K562 (cell line): ENCODE measurements at regions not wholly inside any gene's neighbourhood (a gene's known extent, or its start where the extent isn't known, plus 50 kb on each side); places are given as distances from the start of the nearest gene placed in this dataset.

Experiments
- CSDE1 ChIP-seq, 2 experiments: fragments of 450-650 bp; IDR thresholded peaks; 2 replicates each; pipeline ENCODE4 v1.6.1; 2016; ENCODE audit warnings: mild to moderate bottlenecking in 1 of 2
- ETV6 ChIP-seq, 3 experiments: fragments of 150-350 bp in 1 of 3; sonication (generic) in 1 of 3; formaldehyde crosslinking in 1 of 3; IDR thresholded peaks; 2 replicates each; pipeline versions ENCODE4 v1.6.1 to v1.8.0; 2014 to 2022; ENCODE audit warnings: borderline replicate concordance in 2 of 3, low read depth in 2 of 3, antibody characterized with exemption in 1 of 3, low read length in 1 of 3, mild to moderate bottlenecking in 1 of 3, missing genetic modification reagents in 1 of 3
- MAFK ChIP-seq: IDR thresholded peaks from 2 replicates; pipeline ENCODE4 v1.6.1; 2011; ENCODE audit warnings: low read length, improper control_type of control experiment
- MYC ChIP-seq, 2 experiments: fragments of 250-450 bp in 1 of 2; sonication (Bioruptor Pico) in 1 of 2; IDR thresholded peaks; 2 replicates each; pipeline versions ENCODE4 v1.5.1 to v1.6.1; 2012 to 2021; ENCODE audit warnings: low read depth in 2 of 2, borderline replicate concordance in 1 of 2, improper control_type of control experiment in 1 of 2, low read length in 1 of 2, mild to moderate bottlenecking in 1 of 2, moderate library complexity in 1 of 2
- NFE2L1 ChIP-seq: fragments of 450-650 bp; IDR thresholded peaks from 2 replicates; pipeline ENCODE4 v1.6.1; 2016; ENCODE audit warnings: missing genetic modification characterization, low read depth, mild to moderate bottlenecking, missing compliant biosample characterization, moderate library complexity, borderline replicate concordance
- NR2F6 ChIP-seq: fragments of 450-650 bp; formaldehyde crosslinking; IDR thresholded peaks from 2 replicates; pipeline ENCODE4 v1.4.0; 2020; ENCODE audit warnings: mild to moderate bottlenecking
- POLR2G ChIP-seq: fragments of 200-400 bp; formaldehyde crosslinking; IDR thresholded peaks from 2 replicates; pipeline ENCODE4 v1.6.1; 2017; ENCODE audit warnings: low read depth, mild to moderate bottlenecking, antibody characterized with exemption, low read length, moderate library complexity
- RB1 ChIP-seq: fragments of 450-650 bp; IDR thresholded peaks from 2 replicates; pipeline ENCODE4 v1.6.1; 2017; ENCODE audit warnings: low read depth, mild to moderate bottlenecking
- RBFOX2 ChIP-seq: fragments of 200-400 bp; formaldehyde crosslinking; IDR thresholded peaks from 2 replicates; pipeline ENCODE4 v1.6.1; 2017; ENCODE audit warnings: low read depth, mild to moderate bottlenecking, low read length, moderate library complexity
- SMC3 ChIP-seq: conservative IDR thresholded peaks from 2 replicates; pipeline ENCODE4 v1.6.1; 2011; ENCODE audit warnings: low read depth, low read length, improper control_type of control experiment; ENCODE audit not compliant: insufficient read depth
- TRIM28 ChIP-seq: fragments of 450-650 bp; IDR thresholded peaks from 2 replicates; pipeline ENCODE4 v1.6.1; 2017
- XRCC5 ChIP-seq: fragments of 200-400 bp; formaldehyde crosslinking; IDR thresholded peaks from 2 replicates; pipeline ENCODE4 v1.6.1; 2017; ENCODE audit warnings: low read depth, mild to moderate bottlenecking, low read length
- ZNF263 ChIP-seq: sonication (generic); formaldehyde crosslinking; IDR thresholded peaks from 2 replicates; pipeline ENCODE4 v1.8.0; 2022; ENCODE audit warnings: mild to moderate bottlenecking, missing genetic modification reagents, borderline replicate concordance
- ZNF584 ChIP-seq: fragments of 200-800 bp; sonication (Bioruptor generic); IDR thresholded peaks from 2 replicates; pipeline ENCODE4 v1.6.1; 2016; ENCODE audit warnings: low read depth, mild to moderate bottlenecking, missing genetic modification characterization, missing compliant biosample characterization
- TF ChIP-seq, protein P1 (sequence below): fragments of 250-450 bp; sonication (Bioruptor Pico); IDR thresholded peaks from 2 replicates; pipeline ENCODE4 v1.4.0; 2020
- TF ChIP-seq, protein P2 (sequence below), 2 experiments: IDR thresholded peaks; 2 replicates each; pipeline ENCODE4 v1.6.1; 2012; ENCODE audit warnings: improper control_type of control experiment in 2 of 2, low read depth in 2 of 2, low read length in 2 of 2, borderline replicate concordance in 1 of 2
- TF ChIP-seq, protein P3 (sequence below): fragments of 450-650 bp; conservative IDR thresholded peaks from 2 replicates; pipeline ENCODE4 v1.6.1; 2016; ENCODE audit warnings: missing genetic modification characterization, low read depth, mild to moderate bottlenecking, control low read depth, missing compliant biosample characterization

DNA sequence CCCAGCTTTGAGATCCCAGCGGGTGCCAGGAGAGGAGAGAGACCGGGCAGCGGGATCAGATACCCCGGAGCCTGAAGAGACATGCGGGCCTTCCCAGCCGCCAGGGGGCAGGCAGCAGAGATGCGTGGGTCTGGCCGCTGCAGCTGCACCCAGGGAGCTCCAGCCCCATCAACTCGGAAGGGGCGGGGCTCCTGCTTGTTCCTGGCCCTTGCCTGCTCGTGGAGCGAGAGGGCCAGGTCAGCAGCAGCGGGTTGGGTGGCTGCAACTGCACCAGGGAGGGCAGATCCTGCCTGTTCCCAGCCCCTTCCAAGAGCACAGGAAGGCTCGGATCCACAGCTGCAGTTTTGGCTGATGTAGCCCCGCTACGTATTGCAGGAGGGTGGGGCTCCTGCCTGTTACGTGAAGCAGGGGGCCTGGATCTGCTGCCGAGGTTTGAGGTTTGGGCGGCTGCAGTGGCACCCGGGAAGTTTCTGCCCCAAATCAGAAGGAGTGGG, 532.8 kb downstream of the RFPL4B start (continued):
- TF ChIP-seq ETV6 (IDR thresholded peaks at IDR 0.05; ENCODE audit: borderline replicate concordance in 1 of 2, low read depth in 2 of 2, low read length in 1 of 2), result no peak
- TF ChIP-seq ETV6 (CRISPR knock-in tag; IDR thresholded peaks at IDR 0.05; ENCODE audit: borderline replicate concordance), result no peak
- TF ChIP-seq, protein P1, sequence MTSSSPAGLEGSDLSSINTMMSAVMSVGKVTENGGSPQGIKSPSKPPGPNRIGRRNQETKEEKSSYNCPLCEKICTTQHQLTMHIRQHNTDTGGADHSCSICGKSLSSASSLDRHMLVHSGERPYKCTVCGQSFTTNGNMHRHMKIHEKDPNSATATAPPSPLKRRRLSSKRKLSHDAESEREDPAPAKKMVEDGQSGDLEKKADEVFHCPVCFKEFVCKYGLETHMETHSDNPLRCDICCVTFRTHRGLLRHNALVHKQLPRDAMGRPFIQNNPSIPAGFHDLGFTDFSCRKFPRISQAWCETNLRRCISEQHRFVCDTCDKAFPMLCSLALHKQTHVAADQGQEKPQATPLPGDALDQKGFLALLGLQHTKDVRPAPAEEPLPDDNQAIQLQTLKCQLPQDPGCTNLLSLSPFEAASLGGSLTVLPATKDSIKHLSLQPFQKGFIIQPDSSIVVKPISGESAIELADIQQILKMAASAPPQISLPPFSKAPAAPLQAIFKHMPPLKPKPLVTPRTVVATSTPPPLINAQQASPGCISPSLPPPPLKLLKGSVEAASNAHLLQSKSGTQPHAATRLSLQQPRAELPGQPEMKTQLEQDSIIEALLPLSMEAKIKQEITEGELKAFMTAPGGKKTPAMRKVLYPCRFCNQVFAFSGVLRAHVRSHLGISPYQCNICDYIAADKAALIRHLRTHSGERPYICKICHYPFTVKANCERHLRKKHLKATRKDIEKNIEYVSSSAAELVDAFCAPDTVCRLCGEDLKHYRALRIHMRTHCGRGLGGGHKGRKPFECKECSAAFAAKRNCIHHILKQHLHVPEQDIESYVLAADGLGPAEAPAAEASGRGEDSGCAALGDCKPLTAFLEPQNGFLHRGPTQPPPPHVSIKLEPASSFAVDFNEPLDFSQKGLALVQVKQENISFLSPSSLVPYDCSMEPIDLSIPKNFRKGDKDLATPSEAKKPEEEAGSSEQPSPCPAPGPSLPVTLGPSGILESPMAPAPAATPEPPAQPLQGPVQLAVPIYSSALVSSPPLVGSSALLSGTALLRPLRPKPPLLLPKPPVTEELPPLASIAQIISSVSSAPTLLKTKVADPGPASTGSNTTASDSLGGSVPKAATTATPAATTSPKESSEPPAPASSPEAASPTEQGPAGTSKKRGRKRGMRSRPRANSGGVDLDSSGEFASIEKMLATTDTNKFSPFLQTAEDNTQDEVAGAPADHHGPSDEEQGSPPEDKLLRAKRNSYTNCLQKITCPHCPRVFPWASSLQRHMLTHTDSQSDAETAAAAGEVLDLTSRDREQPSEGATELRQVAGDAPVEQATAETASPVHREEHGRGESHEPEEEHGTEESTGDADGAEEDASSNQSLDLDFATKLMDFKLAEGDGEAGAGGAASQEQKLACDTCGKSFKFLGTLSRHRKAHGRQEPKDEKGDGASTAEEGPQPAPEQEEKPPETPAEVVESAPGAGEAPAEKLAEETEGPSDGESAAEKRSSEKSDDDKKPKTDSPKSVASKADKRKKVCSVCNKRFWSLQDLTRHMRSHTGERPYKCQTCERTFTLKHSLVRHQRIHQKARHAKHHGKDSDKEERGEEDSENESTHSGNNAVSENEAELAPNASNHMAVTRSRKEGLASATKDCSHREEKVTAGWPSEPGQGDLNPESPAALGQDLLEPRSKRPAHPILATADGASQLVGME, result peak; percentile 61
- TF ChIP-seq MAFK, result no peak
- TF ChIP-seq RB1, result peak; percentile 72; the same call in 1 of the 2 replicates
- TF ChIP-seq POLR2G, result peak; percentile 76
- TF ChIP-seq MYC (IDR thresholded peaks at IDR 0.05; ENCODE audit: low read depth, low read length), result peak; percentile 58; the same call in 1 of the 2 replicates
- TF ChIP-seq MYC (CRISPR knock-in tag; IDR thresholded peaks at IDR 0.05; ENCODE audit: borderline replicate concordance, low read depth), result no peak
- peak; percentile 41; the same call in 1 of the 2 replicates for TF ChIP-seq TRIM28
- TF ChIP-seq XRCC5, result peak; percentile 85; the same call in 1 of the 2 replicates
- TF ChIP-seq, protein P2, sequence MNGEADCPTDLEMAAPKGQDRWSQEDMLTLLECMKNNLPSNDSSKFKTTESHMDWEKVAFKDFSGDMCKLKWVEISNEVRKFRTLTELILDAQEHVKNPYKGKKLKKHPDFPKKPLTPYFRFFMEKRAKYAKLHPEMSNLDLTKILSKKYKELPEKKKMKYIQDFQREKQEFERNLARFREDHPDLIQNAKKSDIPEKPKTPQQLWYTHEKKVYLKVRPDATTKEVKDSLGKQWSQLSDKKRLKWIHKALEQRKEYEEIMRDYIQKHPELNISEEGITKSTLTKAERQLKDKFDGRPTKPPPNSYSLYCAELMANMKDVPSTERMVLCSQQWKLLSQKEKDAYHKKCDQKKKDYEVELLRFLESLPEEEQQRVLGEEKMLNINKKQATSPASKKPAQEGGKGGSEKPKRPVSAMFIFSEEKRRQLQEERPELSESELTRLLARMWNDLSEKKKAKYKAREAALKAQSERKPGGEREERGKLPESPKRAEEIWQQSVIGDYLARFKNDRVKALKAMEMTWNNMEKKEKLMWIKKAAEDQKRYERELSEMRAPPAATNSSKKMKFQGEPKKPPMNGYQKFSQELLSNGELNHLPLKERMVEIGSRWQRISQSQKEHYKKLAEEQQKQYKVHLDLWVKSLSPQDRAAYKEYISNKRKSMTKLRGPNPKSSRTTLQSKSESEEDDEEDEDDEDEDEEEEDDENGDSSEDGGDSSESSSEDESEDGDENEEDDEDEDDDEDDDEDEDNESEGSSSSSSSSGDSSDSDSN (IDR thresholded peaks at IDR 0.05; ENCODE audit: borderline replicate concordance in 1 of 2, low read depth in 2 of 2, low read length in 2 of 2), result 0 out of 4 replicates have a peak, but pooled peaks of 1 of the 2 experiments have one; percentile 14
- TF ChIP-seq ZNF584, result no peak
- no peak for TF ChIP-seq NR2F6 (CRISPR knock-in tag)
- TF ChIP-seq, protein P3, sequence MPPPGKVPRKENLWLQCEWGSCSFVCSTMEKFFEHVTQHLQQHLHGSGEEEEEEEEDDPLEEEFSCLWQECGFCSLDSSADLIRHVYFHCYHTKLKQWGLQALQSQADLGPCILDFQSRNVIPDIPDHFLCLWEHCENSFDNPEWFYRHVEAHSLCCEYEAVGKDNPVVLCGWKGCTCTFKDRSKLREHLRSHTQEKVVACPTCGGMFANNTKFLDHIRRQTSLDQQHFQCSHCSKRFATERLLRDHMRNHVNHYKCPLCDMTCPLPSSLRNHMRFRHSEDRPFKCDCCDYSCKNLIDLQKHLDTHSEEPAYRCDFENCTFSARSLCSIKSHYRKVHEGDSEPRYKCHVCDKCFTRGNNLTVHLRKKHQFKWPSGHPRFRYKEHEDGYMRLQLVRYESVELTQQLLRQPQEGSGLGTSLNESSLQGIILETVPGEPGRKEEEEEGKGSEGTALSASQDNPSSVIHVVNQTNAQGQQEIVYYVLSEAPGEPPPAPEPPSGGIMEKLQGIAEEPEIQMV (tag), result no peak
- TF ChIP-seq NFE2L1 (tag), result no peak
- peak; percentile 85 for TF ChIP-seq SMC3
- peak; percentile 68 for TF ChIP-seq RBFOX2
- no peak for TF ChIP-seq ZNF263
- no peak for TF ChIP-seq CSDE1 (IDR thresholded peaks at IDR 0.05)
